ENCODE measurements at regions not wholly inside any gene's neighbourhood (a gene's known extent, or its start where the extent isn't known, plus 50 kb on each side); places are given as distances from the start of the nearest gene placed in this dataset.

GRCh38 chr4:176843710-176844109 is 51.0 kb upstream of the VEGFC start:
- CTCF ChIA-PET: interaction anchor here (0.7 kb wide), 1 partner anchor 204 kb away, joined by 5 read pairs; no protein-coding TSS in a partner anchor

GRCh38 chr4:176844448-176844847 is 51.7 kb upstream of the VEGFC start:
- TF ChIP-seq HDGF (IDR thresholded peaks at IDR 0.05; ENCODE audit: borderline replicate concordance): no peak
- TF ChIP-seq L3MBTL2 (conservative IDR thresholded peaks at IDR 0.05): no peak
- TF ChIP-seq FOXA1 (IDR thresholded peaks at IDR 0.05): no peak
- TF ChIP-seq ZNF384 (IDR thresholded peaks at IDR 0.05): no peak
- no peak for TF ChIP-seq NFRKB (IDR thresholded peaks at IDR 0.05)
- no peak for TF ChIP-seq ARNT (IDR thresholded peaks at IDR 0.05)
- no peak for TF ChIP-seq SP1 (IDR thresholded peaks at IDR 0.05)
- no peak for TF ChIP-seq ELF4 (IDR thresholded peaks at IDR 0.05)
- no peak for DNase-seq (ENCODE audit: extremely low spot score)
- CTCF ChIA-PET: interaction anchor here (0.7 kb wide), 1 partner anchor 203 kb away, joined by 5 read pairs; no protein-coding TSS in a partner anchor
- POLR2A ChIA-PET: no interaction called here

More at GRCh38 chr4:176843710-176844109, 51.0 kb upstream of the VEGFC start:
- TF ChIP-seq FOXA1 (IDR thresholded peaks at IDR 0.05) (no peak), TARDBP (IDR thresholded peaks at IDR 0.05) (no peak), FOXM1 (IDR thresholded peaks at IDR 0.05; ENCODE audit: borderline replicate concordance) (no peak), ELF4 (IDR thresholded peaks at IDR 0.05) (no peak), CTBP1 (IDR thresholded peaks at IDR 0.05; ENCODE audit: borderline replicate concordance) (no peak), BHLHE40 (IDR thresholded peaks at IDR 0.05; ENCODE audit: borderline replicate concordance) (no peak), NFRKB (IDR thresholded peaks at IDR 0.05) (no peak), PKNOX1 (IDR thresholded peaks at IDR 0.05) (no peak), HDGF (IDR thresholded peaks at IDR 0.05; ENCODE audit: borderline replicate concordance) (no peak), LEF1 (IDR thresholded peaks at IDR 0.05; ENCODE audit: borderline replicate concordance) (no peak), SP1 (IDR thresholded peaks at IDR 0.05) (no peak), FOXK2 (IDR thresholded peaks at IDR 0.05) (no peak)
- DNase-seq (ENCODE audit: extremely low spot score): no peak
- POLR2A ChIA-PET: no interaction called here

GRCh38 chr4:176845636-176846035 is 52.9 kb upstream of the VEGFC start:
- ChIA-PET POLR2A (no interaction called here), CTCF (no interaction called here)
- DNase-seq (ENCODE audit: extremely low spot score): no peak
- TF ChIP-seq ARNT (IDR thresholded peaks at IDR 0.05) (no peak), LEF1 (IDR thresholded peaks at IDR 0.05; ENCODE audit: borderline replicate concordance) (no peak), PKNOX1 (IDR thresholded peaks at IDR 0.05) (no peak)

- ChIA-PET CTCF (no interaction called here), POLR2A (no interaction called here)
- TF ChIP-seq ARNT (IDR thresholded peaks at IDR 0.05): no peak
- TF ChIP-seq BHLHE40 (IDR thresholded peaks at IDR 0.05; ENCODE audit: borderline replicate concordance): no peak
- no peak for TF ChIP-seq ELF4 (IDR thresholded peaks at IDR 0.05)
- TF ChIP-seq CTBP1 (IDR thresholded peaks at IDR 0.05; ENCODE audit: borderline replicate concordance): no peak
- no peak for TF ChIP-seq FOXA1 (IDR thresholded peaks at IDR 0.05)
- TF ChIP-seq L3MBTL2 (conservative IDR thresholded peaks at IDR 0.05): no peak
- no peak for TF ChIP-seq FOXK2 (IDR thresholded peaks at IDR 0.05)
- TF ChIP-seq TARDBP (IDR thresholded peaks at IDR 0.05): no peak
- TF ChIP-seq NFRKB (IDR thresholded peaks at IDR 0.05): no peak
- TF ChIP-seq FOXM1 (IDR thresholded peaks at IDR 0.05; ENCODE audit: borderline replicate concordance): no peak
- no peak for TF ChIP-seq SUZ12 (IDR thresholded peaks at IDR 0.05)
- TF ChIP-seq ZNF384 (IDR thresholded peaks at IDR 0.05): no peak
- no peak for TF ChIP-seq PKNOX1 (IDR thresholded peaks at IDR 0.05)
- no peak for TF ChIP-seq HDGF (IDR thresholded peaks at IDR 0.05; ENCODE audit: borderline replicate concordance)
- no peak for TF ChIP-seq SP1 (IDR thresholded peaks at IDR 0.05)
- TF ChIP-seq LEF1 (IDR thresholded peaks at IDR 0.05; ENCODE audit: borderline replicate concordance): no peak
- no peak for DNase-seq (ENCODE audit: extremely low spot score)
These were observed 56.4 kb upstream of the VEGFC start for GRCh38 chr4:176849076-176849475.

GRCh38 chr4:176850436-176850835 is 57.7 kb upstream of the VEGFC start:
- CTCF ChIA-PET: no interaction called here
- no peak for DNase-seq (ENCODE audit: extremely low spot score)
- POLR2A ChIA-PET: no interaction called here
- TF ChIP-seq L3MBTL2 (conservative IDR thresholded peaks at IDR 0.05): no peak
- TF ChIP-seq LEF1 (IDR thresholded peaks at IDR 0.05; ENCODE audit: borderline replicate concordance): no peak
- no peak for TF ChIP-seq PKNOX1 (IDR thresholded peaks at IDR 0.05)
- no peak for TF ChIP-seq ARNT (IDR thresholded peaks at IDR 0.05)
- TF ChIP-seq SP1 (IDR thresholded peaks at IDR 0.05): no peak
- TF ChIP-seq BHLHE40 (IDR thresholded peaks at IDR 0.05; ENCODE audit: borderline replicate concordance): no peak
- TF ChIP-seq TARDBP (IDR thresholded peaks at IDR 0.05): no peak
- no peak for TF ChIP-seq ELF4 (IDR thresholded peaks at IDR 0.05)
- no peak for TF ChIP-seq SUZ12 (IDR thresholded peaks at IDR 0.05)
- no peak for TF ChIP-seq FOXK2 (IDR thresholded peaks at IDR 0.05)
- no peak for TF ChIP-seq FOXM1 (IDR thresholded peaks at IDR 0.05; ENCODE audit: borderline replicate concordance)
- no peak for TF ChIP-seq ZNF384 (IDR thresholded peaks at IDR 0.05)
- no peak for TF ChIP-seq HDGF (IDR thresholded peaks at IDR 0.05; ENCODE audit: borderline replicate concordance)
- TF ChIP-seq FOXA1 (IDR thresholded peaks at IDR 0.05): no peak
- TF ChIP-seq CTBP1 (IDR thresholded peaks at IDR 0.05; ENCODE audit: borderline replicate concordance): no peak
- TF ChIP-seq NFRKB (IDR thresholded peaks at IDR 0.05): no peak

- DNase-seq (ENCODE audit: extremely low spot score): no peak
- CTCF ChIA-PET: no interaction called here
- TF ChIP-seq FOXA1 (IDR thresholded peaks at IDR 0.05): no peak
- TF ChIP-seq ELF4 (IDR thresholded peaks at IDR 0.05): no peak
- no peak for TF ChIP-seq ARNT (IDR thresholded peaks at IDR 0.05)
- POLR2A ChIA-PET: no interaction called here
These were observed 63.7 kb upstream of the VEGFC start for GRCh38 chr4:176856421-176856820.

Data from HEK293T (cell line).